B cell (primary cell): ENCODE measurements at regions not wholly inside any gene's neighbourhood (a gene's known extent, or its start where the extent isn't known, plus 50 kb on each side); places are given as distances from the start of the nearest gene placed in this dataset.

Experiments used
- ATAC-seq: fragments of 200-7000 bp; cut with Tn5 transposase; one replicate; pipeline ENCODE4 v1.10.0; 2021; ENCODE audit warnings: low read depth, mild to moderate bottlenecking, moderate number of reproducible peaks, moderate library complexity
- CTCF ChIA-PET: fragments of 350-600 bp; sonication (Branson Sonifier 250); formaldehyde crosslinking; loops from one replicate; lab custom pipeline; 2021; ENCODE audit warnings: antibody characterized with exemption, inconsistent platforms; lab: Charles Lee
- POLR2A ChIA-PET: fragments of 350-600 bp; sonication (Branson Sonifier 250); formaldehyde crosslinking; loops from one replicate; lab custom pipeline; 2021; ENCODE audit warnings: antibody characterized with exemption; lab: Charles Lee
- DNase-seq: peaks from one replicate; pipeline ENCODE4 v3.0.0; 2013
- H2AFZ ChIP-seq: 2 replicates; pipeline ENCODE4 v1.6.1; 2012; ENCODE audit warnings: mild to moderate bottlenecking, low read depth, low read length; ENCODE audit not compliant: insufficient read depth, poor library complexity, severe bottlenecking
- H3K27ac ChIP-seq, 2 donors: 1 replicate in 1 of 2; 2 replicates in 1 of 2; pipeline ENCODE4 v1.5.1; 2012 to 2013; ENCODE audit warnings: low read length in 2 of 2, mild to moderate bottlenecking in 2 of 2, moderate library complexity in 1 of 2
- H3K27me3 ChIP-seq, 4 experiments: fragments of 200-600 bp in 1 of 4; sonication (generic) in 1 of 4; replicated peaks in 1 of 4; 1 replicate in 2 of 4; 2 replicates in 2 of 4; pipeline versions ENCODE4 v1.6.1 to v1.7.0; 2013 to 2016; ENCODE audit warnings: low read length in 3 of 4, mild to moderate bottlenecking in 2 of 4, mixed read lengths in 1 of 4, moderate library complexity in 1 of 4; ENCODE audit not compliant: insufficient read depth in 4 of 4, control insufficient read depth in 3 of 4; ENCODE audit errors: control extremely low read depth in 1 of 4
- H3K36me3 ChIP-seq, 2 experiments: replicated peaks in 1 of 2; 1 replicate in 1 of 2; 2 replicates in 1 of 2; pipeline versions ENCODE4 v1.6.1 to v1.7.1; 2013; ENCODE audit warnings: low read length in 1 of 2; ENCODE audit not compliant: insufficient read depth in 2 of 2, control insufficient read depth in 1 of 2; ENCODE audit errors: control extremely low read depth in 1 of 2, extremely low read depth in 1 of 2
- H3K4me1 ChIP-seq, 2 donors: fragments of 200-600 bp in 1 of 2; sonication (generic) in 1 of 2; 1 replicate in 1 of 2; 2 replicates in 1 of 2; pipeline versions ENCODE4 v1.5.1 to v1.6.1; 2013 to 2017; ENCODE audit warnings: low read length in 2 of 2; ENCODE audit not compliant: control insufficient read depth in 2 of 2, insufficient read depth in 2 of 2
- H3K4me2 ChIP-seq: replicated peaks from 2 replicates; pipeline ENCODE3; 2012; ENCODE audit warnings: mild to moderate bottlenecking, low read depth, low read length; ENCODE audit not compliant: poor library complexity, severe bottlenecking
- H3K4me3 ChIP-seq, 5 experiments: fragments of 200-600 bp in 1 of 5; sonication (generic) in 1 of 5; 1 replicate in 3 of 5; 2 replicates in 2 of 5; pipeline versions ENCODE4 v1.5.1 to v1.7.0; 2011 to 2016; ENCODE audit warnings: low read length in 4 of 5, mild to moderate bottlenecking in 4 of 5, low read depth in 2 of 5, control low read depth in 1 of 5, moderate library complexity in 1 of 5; ENCODE audit not compliant: insufficient read depth in 1 of 5; ENCODE audit errors: control extremely low read depth in 1 of 5, extremely low read depth in 1 of 5
- H3K79me2 ChIP-seq: fragments of 200-600 bp; sonication (generic); one replicate; pipeline ENCODE4 v1.6.0; 2016; ENCODE audit warnings: low read length; ENCODE audit not compliant: control insufficient read depth, insufficient read depth
- H3K9ac ChIP-seq: fragments of 200-600 bp; sonication (generic); 2 replicates; pipeline ENCODE4 v1.6.1; 2017; ENCODE audit warnings: mild to moderate bottlenecking, low read length, moderate library complexity
- H3K9me3 ChIP-seq, 3 donors: one replicate each; pipeline versions ENCODE4 v1.6.1 to v1.7.1; 2013; ENCODE audit warnings: low read length in 2 of 3; ENCODE audit not compliant: control insufficient read depth in 2 of 3, insufficient read depth in 1 of 3; ENCODE audit errors: control extremely low read depth in 1 of 3
- H4K20me1 ChIP-seq: 2 replicates; pipeline ENCODE4 v1.6.0; 2012; ENCODE audit warnings: mild to moderate bottlenecking, low read length; ENCODE audit not compliant: insufficient read depth, control insufficient read depth, poor library complexity, severe bottlenecking
- H3K27ac Mint-ChIP-seq: one replicate; pipeline ENCODE4 v1.8.0; 2021; ENCODE audit warnings: mixed read lengths
- H3K27me3 Mint-ChIP-seq: one replicate; pipeline ENCODE4 v1.8.0; 2021; ENCODE audit warnings: mixed read lengths
- H3K4me1 Mint-ChIP-seq: one replicate; pipeline ENCODE4 v1.8.0; 2021; ENCODE audit warnings: mixed read lengths
- H3K4me3 Mint-ChIP-seq: one replicate; pipeline ENCODE4 v1.8.0; 2021; ENCODE audit warnings: mixed read lengths
- H3K9me3 Mint-ChIP-seq: one replicate; pipeline ENCODE4 v1.8.0; 2022; ENCODE audit warnings: mixed read lengths; ENCODE audit not compliant: insufficient read depth
- EZH2 ChIP-seq: IDR thresholded peaks from 2 replicates; pipeline ENCODE4 v1.6.1; 2012; ENCODE audit warnings: borderline replicate concordance, low read depth, mild to moderate bottlenecking, moderate library complexity, low read length; ENCODE audit not compliant: insufficient read depth, poor library complexity, severe bottlenecking
- WGBS: methylation state at CpG from one replicate; pipeline ENCODE4 v1.1.5; 2013; ENCODE audit warnings: missing lambda C conversion rate; ENCODE audit not compliant: insufficient coverage; 5-methylcytosine and 5-hydroxymethylcytosine counted together
- intact Hi-C: fragments of 100-400 bp; cut with micrococcal nuclease; formaldehyde crosslinking; loops from one replicate; pipeline ENCODE4 v1.10.0; 2022
- TF ChIP-seq, protein P1 (sequence below): fragments of 200-600 bp; IDR thresholded peaks from one replicate; pipeline ENCODE4 v1.8.0; 2022; ENCODE audit warnings: antibody characterized with exemption, mild to moderate bottlenecking

DNA sequence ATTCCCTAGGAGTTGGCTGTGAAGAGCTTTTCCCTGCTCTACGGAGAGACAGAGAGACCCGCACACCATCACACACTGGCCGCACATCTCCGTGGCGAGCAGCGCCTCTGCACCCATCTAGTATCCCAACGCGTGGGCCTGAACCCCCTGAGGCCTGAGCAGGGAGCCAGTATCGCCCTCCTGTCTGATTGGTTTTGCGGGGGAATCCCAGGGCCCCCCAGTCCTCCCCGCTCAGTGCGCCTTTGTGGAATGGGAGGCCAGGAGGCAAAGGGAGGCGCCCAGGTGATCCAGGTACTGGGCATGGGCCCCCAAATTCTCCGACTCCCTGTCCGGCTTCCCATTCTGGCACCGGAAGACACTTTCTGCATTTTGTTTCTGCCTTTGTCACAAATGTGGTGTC, 344.3 kb downstream of the GLRX3 start:
- Histone ChIP-seq H3K9ac (no peak overlapping the region), H3K27me3 (no peaks in the 10 kb centered on the region), H3K79me2 (no peaks in the 10 kb centered on the region), H3K4me2 (no peak overlapping the region), H2AFZ (no peak overlapping the region), H4K20me1 (no peaks in the 10 kb centered on the region), H3K36me3 (no peaks in the 10 kb centered on the region), H3K4me3 (no peak overlapping the region), H3K4me1 (no peaks in the 10 kb centered on the region), H3K9me3 (peaks cover 0 to 37% (median 0%) of the 10 kb centered on the region in 3 donors), H3K27ac (no peak overlapping the region)
- DNase-seq (no peak), ATAC-seq (no peak)
- Mint-ChIP-seq H3K4me1 (no peaks in the 10 kb centered on the region), H3K9me3 (no peaks in the 10 kb centered on the region), H3K4me3 (no peak overlapping the region), H3K27me3 (no peaks in the 10 kb centered on the region), H3K27ac (no peak overlapping the region)
- no peak for TF ChIP-seq EZH2
- TF ChIP-seq, protein P1, sequence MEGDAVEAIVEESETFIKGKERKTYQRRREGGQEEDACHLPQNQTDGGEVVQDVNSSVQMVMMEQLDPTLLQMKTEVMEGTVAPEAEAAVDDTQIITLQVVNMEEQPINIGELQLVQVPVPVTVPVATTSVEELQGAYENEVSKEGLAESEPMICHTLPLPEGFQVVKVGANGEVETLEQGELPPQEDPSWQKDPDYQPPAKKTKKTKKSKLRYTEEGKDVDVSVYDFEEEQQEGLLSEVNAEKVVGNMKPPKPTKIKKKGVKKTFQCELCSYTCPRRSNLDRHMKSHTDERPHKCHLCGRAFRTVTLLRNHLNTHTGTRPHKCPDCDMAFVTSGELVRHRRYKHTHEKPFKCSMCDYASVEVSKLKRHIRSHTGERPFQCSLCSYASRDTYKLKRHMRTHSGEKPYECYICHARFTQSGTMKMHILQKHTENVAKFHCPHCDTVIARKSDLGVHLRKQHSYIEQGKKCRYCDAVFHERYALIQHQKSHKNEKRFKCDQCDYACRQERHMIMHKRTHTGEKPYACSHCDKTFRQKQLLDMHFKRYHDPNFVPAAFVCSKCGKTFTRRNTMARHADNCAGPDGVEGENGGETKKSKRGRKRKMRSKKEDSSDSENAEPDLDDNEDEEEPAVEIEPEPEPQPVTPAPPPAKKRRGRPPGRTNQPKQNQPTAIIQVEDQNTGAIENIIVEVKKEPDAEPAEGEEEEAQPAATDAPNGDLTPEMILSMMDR: no peak
- ChIA-PET CTCF (no interaction called here), POLR2A (no interaction called here)
- 96% methylated on average over 13 of the region's 16 CpGs for WGBS
- intact Hi-C loops: no loop called here

DNA sequence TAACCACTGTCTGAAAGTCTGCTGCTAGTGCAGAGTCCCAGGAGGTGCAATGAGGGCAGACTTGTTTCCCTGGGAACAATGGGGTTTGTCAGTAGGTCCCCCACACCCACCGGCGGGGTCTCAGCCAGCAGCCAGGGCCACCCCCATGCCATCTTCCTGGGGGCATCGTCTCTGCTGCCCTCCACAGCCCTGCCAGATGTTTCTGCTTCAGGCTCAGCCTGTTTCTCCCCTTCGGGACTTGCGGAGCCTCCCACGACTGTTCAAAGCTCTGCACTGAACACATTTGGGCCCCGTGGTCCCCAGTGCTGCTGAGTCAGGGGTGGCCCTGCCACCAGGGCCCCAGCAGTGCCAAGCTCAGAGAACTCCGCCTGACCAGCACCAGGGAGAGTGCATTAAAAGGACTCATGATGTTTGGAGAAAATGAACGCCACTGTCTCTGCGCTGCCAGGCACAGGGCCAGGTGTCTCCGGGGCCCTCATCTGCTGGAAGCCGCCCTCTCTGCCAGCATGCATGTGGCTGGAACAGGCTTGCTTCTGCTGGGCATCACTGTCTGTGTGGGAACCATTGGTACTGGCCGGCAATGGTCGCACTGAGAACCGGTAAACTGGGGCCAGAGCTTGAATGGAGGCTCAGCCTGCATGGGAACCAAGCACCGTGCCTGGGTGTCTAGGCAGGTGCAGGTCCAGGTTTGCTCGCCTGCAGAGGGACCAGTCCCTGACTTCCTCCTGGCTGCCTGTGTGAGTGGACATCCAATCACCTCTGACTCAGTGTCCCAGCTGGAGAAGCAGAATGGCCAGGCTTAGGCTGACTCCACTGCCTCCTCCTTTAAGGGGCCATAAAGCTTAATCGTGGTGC, 345.1 kb downstream of the GLRX3 start:
- Histone ChIP-seq H3K36me3 (no peaks in the 10 kb centered on the region), H4K20me1 (no peaks in the 10 kb centered on the region), H3K4me3 (no peak overlapping the region), H3K9me3 (peaks cover 0 to 36% (median 0%) of the 10 kb centered on the region in 3 donors), H3K9ac (no peak overlapping the region), H3K79me2 (no peaks in the 10 kb centered on the region), H3K27ac (no peak overlapping the region), H2AFZ (no peak overlapping the region), H3K4me1 (no peaks in the 10 kb centered on the region), H3K4me2 (no peak overlapping the region), H3K27me3 (no peaks in the 10 kb centered on the region)
- Mint-ChIP-seq H3K4me1 (no peaks in the 10 kb centered on the region), H3K4me3 (no peak overlapping the region), H3K27ac (no peak overlapping the region), H3K27me3 (no peaks in the 10 kb centered on the region), H3K9me3 (no peaks in the 10 kb centered on the region)
- no peak for TF ChIP-seq EZH2
- 77% methylated on average over 18 of the region's 18 CpGs for WGBS
- no peak for ATAC-seq
- DNase-seq: no peak
- POLR2A ChIA-PET: no interaction called here
- intact Hi-C loops: no loop called here
- CTCF ChIA-PET: interaction anchor here (1.0 kb wide), 1 partner anchor 14 kb away, joined by 3 read pairs; no protein-coding TSS in a partner anchor
